Omental fat pad (tissue), 3 donors: ENCODE measurements at regions not wholly inside any gene's neighbourhood (a gene's known extent, or its start where the extent isn't known, plus 50 kb on each side); places are given as distances from the start of the nearest gene placed in this dataset.

ENCODE experiments used
- ATAC-seq: fragments of 150-250 bp; one replicate; pipeline ENCODE4 v1.9.1; 2016; ENCODE audit warnings: mild to moderate bottlenecking, moderate library complexity; ENCODE audit not compliant: low FRiP score
- DNase-seq: peaks from one replicate; pipeline ENCODE4 v3.0.0-alpha.2; 2019; ENCODE audit warnings: low spot score
- TF ChIP-seq, protein P1 (sequence below), 3 donors: fragments of 450-650 bp; IDR thresholded peaks; one replicate each; pipeline ENCODE4 v1.5.1; 2016 to 2017; ENCODE audit warnings: antibody characterized with exemption in 3 of 3, mild to moderate bottlenecking in 3 of 3, moderate library complexity in 2 of 3

DNA sequence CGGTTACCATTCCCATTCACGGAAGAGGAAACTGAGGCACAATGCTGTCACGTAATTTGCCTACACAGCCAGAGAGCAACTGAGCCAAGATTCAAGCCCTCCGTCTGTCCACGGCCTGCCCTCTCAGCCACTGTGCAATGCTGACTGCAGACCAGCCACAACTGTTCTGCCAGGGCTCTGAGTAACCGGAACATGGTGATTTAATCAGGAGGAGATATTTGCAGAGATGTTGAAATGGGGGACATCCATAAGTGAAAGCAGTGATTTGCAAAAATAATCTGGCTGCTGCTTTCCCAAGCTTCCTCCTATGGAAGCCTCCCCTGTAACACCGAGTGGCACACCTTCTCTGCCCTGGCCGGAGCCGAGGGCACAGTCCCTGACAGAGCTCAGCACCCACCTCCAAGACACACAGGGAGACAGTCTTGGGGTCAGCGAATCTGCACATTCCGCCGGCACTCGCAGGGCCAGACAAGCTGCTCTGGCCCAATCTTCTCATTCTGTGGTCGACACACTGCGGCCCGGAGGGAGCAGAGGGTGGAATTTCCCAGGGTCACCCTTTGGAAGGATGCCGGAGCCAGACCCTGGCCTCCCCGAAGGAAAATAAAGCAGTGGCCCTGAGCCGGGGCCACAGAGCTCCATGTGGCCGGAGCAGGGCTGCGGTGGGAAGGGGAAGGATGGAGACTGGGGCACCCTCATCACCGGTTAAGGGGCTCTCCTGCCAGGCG, 158.2 kb upstream of the DIO3 start:
- TF ChIP-seq, protein P1, sequence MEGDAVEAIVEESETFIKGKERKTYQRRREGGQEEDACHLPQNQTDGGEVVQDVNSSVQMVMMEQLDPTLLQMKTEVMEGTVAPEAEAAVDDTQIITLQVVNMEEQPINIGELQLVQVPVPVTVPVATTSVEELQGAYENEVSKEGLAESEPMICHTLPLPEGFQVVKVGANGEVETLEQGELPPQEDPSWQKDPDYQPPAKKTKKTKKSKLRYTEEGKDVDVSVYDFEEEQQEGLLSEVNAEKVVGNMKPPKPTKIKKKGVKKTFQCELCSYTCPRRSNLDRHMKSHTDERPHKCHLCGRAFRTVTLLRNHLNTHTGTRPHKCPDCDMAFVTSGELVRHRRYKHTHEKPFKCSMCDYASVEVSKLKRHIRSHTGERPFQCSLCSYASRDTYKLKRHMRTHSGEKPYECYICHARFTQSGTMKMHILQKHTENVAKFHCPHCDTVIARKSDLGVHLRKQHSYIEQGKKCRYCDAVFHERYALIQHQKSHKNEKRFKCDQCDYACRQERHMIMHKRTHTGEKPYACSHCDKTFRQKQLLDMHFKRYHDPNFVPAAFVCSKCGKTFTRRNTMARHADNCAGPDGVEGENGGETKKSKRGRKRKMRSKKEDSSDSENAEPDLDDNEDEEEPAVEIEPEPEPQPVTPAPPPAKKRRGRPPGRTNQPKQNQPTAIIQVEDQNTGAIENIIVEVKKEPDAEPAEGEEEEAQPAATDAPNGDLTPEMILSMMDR (IDR thresholded peaks at IDR 0.05), result no peak
- DNase-seq (no peak), ATAC-seq (no peak)

DNA sequence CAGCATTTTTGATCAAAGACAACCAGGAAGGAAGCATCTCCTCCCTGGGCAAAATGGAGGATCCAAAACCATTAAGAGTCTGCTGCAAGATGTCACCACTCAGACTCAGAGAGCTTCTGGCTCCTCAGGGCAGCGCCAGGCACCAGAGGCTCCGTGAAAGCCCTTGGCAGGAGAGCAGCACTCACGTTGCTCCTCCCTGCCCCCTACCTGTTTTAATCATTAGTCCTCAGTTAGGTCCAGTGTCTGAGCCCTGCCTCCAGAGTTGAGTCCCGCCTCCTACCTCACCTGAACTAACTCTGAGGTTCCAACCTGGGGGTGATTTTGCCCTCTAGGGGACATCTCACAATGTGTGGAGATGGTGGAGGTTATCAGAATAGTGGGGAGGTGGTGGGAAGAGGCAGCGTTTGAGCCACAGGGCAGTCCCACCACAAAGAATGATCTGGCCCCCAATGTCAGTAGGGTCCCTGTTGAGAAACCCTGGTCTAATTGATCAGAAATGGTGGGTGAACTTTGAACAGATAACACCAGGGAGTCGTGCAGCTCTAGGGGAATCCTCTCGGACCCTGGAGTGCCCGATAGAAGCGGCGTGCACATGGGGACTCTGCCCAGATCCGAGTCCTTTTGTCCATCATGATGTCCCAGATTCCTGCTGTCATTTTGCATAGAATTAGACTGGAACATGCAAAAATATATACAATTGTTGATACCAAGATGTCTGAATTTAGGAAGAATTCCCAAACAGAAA, 156.7 kb upstream of the DIO3 start:
- TF ChIP-seq, protein P1 (IDR thresholded peaks at IDR 0.05), result no peak
- DNase-seq, result no peak
- no peak for ATAC-seq

DNA sequence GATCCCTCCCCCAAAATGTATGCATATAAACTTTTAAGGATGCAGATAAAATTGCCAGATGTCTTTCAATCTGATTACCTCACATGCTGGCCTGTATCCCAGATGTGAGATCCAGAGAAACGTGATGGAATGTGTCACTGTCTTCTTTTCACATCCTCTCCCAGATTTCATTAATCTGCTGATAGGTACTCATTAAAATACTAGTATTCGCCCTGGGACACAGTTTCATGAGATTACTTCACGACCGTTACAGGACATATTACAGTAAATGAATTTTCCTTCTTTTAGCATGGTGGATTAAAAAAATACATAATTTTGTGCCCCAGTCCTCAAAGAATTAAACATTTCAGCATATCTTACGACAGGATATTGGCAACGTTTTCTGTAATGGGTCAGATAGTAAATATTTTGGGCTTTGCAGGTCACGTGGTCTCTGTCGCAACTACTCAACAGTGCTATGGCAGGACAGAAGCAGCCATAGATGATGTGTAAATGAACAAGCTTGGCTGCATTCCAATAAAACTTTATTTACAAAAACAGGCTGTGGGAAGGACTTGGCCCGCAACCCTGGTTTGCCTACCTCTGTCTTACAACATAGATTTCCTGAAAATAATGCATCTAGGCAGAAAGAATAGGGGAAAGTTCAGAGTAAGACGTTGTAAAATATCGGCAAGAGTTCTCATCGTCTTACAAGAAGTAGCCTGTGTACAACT, 156.0 kb upstream of the DIO3 start:
- DNase-seq (no peak), ATAC-seq (no peak)
- TF ChIP-seq, protein P1 (IDR thresholded peaks at IDR 0.05), result no peak

DNA sequence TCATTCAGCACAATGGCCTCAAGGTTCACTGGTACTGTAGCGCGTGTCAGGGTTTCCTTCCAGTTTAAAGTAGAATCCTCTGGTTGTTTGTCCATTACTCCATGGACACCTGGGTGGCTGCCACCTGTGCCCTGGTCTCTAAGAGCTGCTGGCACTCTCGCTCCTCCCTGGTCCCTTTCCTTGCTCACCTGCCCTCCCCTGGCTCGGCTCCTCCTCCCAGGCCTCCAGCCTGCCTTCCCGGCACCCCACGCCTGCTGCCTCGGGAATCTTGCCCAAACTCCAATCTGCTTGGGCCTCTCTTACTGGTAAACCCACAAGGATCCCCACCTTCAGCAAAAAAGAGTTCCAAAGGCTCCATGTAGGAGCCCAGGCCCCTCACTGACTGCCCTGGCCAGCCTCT, 154.4 kb upstream of the DIO3 start:
- ATAC-seq, result no peak
- TF ChIP-seq, protein P1 (IDR thresholded peaks at IDR 0.05), result no peak

DNA sequence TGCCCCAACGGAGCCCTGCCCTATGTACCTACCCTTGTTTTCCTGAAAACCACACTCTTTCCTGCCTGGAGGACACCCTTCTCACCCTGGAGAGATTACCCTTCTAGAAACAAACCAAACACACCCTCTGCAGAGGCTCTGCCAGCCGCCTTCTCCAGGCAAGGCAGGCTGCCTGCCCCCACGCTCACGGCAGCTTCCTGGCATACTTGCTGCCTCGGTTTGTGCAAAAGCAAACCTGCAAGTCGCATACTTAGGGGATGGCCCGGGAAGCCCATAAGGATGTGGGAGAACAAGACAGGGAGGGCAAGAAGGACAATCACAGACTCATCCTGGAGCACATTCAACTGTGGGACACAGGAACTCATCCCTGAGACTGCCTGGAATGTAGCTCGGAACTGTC, 154.0 kb upstream of the DIO3 start:
- ATAC-seq, result no peak

More for the DNA sequence above, 154.4 kb upstream of the DIO3 start:
- no peak for DNase-seq

DNA sequence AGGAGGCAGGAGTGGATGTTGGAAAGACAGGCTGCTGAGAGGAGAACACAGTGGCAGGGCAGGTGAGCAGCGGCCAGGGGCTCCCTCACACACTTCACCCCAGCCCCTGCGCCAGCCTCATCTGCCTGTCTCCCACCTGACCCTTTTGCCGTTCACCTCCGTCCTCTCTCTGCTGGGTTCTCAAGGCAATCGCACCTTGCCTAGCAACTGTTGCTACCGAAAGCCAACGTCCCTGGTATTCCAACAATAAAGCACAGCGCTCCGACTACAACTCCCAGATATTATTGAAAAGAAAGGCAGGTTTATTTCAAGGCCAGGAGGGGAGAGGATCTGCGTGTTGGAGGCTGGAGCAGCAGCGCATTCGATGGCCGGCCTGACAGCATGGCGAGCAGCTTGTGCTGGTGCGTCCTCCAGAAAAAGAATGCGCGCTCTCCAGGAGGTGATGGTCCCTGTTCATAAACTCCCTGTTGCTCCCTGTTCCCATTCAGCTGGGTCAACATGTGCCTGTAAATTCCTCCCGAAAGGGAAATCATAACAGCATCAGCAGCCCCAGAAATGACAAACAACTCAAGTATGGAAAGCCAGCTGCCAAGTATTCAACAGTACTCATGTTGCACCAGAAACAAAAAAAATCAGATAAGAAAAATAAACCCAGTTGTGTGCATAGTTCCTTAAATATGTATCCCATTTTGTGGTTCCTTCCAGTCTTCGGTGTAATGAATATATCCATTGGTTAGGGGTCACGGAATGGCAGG, 153.0 kb upstream of the DIO3 start:
- no peak for DNase-seq
- TF ChIP-seq, protein P1 (IDR thresholded peaks at IDR 0.05), result no peak
- no peak for ATAC-seq

More for the DNA sequence above, 154.0 kb upstream of the DIO3 start:
- no peak for DNase-seq
- TF ChIP-seq, protein P1 (IDR thresholded peaks at IDR 0.05), result no peak
